ENCODE measurements at regions not wholly inside any gene's neighbourhood (a gene's known extent, or its start where the extent isn't known, plus 50 kb on each side); places are given as distances from the start of the nearest gene placed in this dataset.

DNA sequence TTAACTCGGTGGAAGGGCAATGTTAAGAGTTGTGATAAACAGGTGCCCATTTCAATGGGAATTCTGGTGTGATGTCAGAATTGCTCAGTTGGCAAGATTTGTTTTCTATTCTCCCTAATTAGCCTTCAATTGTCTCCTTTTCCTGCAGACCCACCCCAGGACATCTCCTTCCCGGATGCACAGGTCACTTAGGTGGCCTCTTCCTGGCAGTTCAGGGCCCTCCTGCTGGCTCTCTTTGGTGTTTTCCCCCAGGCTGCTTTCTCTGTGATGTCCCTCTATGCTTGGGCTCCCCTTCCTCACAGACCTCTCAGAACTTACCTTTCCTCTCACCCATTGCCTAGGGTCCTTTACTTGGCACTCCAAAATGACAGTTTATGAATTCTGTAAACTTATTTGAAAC, 126.3 kb downstream of the GPAT3 start:
- H3K36me3 ChIP-seq: no peaks in the 10 kb centered on the region
- TF ChIP-seq, protein P1, sequence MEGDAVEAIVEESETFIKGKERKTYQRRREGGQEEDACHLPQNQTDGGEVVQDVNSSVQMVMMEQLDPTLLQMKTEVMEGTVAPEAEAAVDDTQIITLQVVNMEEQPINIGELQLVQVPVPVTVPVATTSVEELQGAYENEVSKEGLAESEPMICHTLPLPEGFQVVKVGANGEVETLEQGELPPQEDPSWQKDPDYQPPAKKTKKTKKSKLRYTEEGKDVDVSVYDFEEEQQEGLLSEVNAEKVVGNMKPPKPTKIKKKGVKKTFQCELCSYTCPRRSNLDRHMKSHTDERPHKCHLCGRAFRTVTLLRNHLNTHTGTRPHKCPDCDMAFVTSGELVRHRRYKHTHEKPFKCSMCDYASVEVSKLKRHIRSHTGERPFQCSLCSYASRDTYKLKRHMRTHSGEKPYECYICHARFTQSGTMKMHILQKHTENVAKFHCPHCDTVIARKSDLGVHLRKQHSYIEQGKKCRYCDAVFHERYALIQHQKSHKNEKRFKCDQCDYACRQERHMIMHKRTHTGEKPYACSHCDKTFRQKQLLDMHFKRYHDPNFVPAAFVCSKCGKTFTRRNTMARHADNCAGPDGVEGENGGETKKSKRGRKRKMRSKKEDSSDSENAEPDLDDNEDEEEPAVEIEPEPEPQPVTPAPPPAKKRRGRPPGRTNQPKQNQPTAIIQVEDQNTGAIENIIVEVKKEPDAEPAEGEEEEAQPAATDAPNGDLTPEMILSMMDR (IDR thresholded peaks at IDR 0.05): no peak
- no peak for TF ChIP-seq POLR2AphosphoS5 (IDR thresholded peaks at IDR 0.05)
- no peak for TF ChIP-seq POLR2A (IDR thresholded peaks at IDR 0.05; ENCODE audit: low read depth)
- no peak for TF ChIP-seq EP300 (IDR thresholded peaks at IDR 0.05)
- H3K4me1 ChIP-seq: peaks cover 0 to 11% (median 0%) of the 10 kb centered on the region in 4 donors
- H3K27ac ChIP-seq (replicated peaks in 1 of 4): no peak overlapping the region
- no peaks in the 10 kb centered on the region for H3K27me3 ChIP-seq
- 75% methylated on average over 2 of the region's 2 CpGs for WGBS
- intact Hi-C loops (cut with DNase I): no loop called here
- no peak overlapping the region for H3K4me3 ChIP-seq
- H3K9me3 ChIP-seq: no peaks in the 10 kb centered on the region
- no peak for DNase-seq (ENCODE audit: extremely low spot score)

DNA sequence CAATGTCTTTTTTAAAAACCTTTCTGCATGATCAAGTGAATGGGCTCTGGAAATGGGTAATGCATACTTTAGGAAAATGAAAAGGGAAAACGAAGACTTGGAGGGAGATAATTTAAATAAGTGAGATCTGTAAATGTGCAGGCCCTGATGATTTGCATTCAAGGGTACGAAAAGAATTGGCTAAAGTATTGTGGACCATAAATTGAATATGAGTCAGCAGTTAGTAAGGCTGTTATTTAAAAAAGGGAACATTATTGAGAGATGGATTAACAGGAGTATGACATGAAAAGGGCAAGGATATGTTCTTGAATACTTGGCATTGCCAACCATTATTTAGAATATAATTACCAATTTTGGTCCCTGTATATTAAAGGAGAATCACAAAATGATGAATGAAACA, 125.5 kb downstream of the GPAT3 start:
- intact Hi-C loops (cut with DNase I): no loop called here

DNA sequence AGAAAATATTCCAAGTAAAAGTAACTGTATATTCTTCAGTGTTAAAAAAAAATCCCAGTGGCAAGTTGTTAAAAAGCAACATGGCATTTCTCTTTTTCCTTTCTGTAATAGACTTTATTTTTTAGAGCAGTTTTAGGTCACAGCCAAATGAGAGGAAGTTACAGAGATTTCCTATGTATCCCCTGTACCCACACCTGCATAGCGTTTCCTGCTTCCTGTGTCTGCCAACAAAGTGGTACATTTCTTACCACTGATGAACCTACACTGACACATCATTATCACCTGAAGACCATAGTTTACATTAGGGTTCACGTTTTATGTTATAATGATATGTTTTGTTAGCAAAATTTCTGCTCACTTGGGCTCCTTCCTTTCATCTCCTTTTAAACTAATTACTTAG, 124.7 kb downstream of the GPAT3 start:
- H3K4me1 ChIP-seq: peaks cover 0 to 11% (median 0%) of the 10 kb centered on the region in 4 donors
- H3K27ac ChIP-seq (replicated peaks in 1 of 4): no peak overlapping the region
- TF ChIP-seq POLR2AphosphoS5 (IDR thresholded peaks at IDR 0.05) (no peak), EP300 (IDR thresholded peaks at IDR 0.05) (no peak), POLR2A (IDR thresholded peaks at IDR 0.05; ENCODE audit: low read depth) (no peak)
- TF ChIP-seq, protein P1 (IDR thresholded peaks at IDR 0.05): no peak
- no peak for DNase-seq (ENCODE audit: extremely low spot score)
- H3K9me3 ChIP-seq: no peaks in the 10 kb centered on the region
- H3K36me3 ChIP-seq: no peaks in the 10 kb centered on the region
- 61% methylated on average over 2 of the region's 2 CpGs for WGBS
- H3K4me3 ChIP-seq: no peak overlapping the region
- H3K27me3 ChIP-seq: no peaks in the 10 kb centered on the region
- intact Hi-C loops (cut with DNase I): no loop called here

More for the DNA sequence above, 125.5 kb downstream of the GPAT3 start:
- H3K9me3 ChIP-seq: no peaks in the 10 kb centered on the region
- H3K27ac ChIP-seq (replicated peaks in 1 of 4): no peak overlapping the region
- 82% methylated on average over 2 of the region's 2 CpGs for WGBS
- H3K27me3 ChIP-seq: no peaks in the 10 kb centered on the region
- H3K36me3 ChIP-seq: no peaks in the 10 kb centered on the region
- TF ChIP-seq, protein P1 (IDR thresholded peaks at IDR 0.05): no peak
- TF ChIP-seq POLR2A (IDR thresholded peaks at IDR 0.05; ENCODE audit: low read depth) (no peak), POLR2AphosphoS5 (IDR thresholded peaks at IDR 0.05) (no peak), EP300 (IDR thresholded peaks at IDR 0.05) (no peak)
- H3K4me3 ChIP-seq: no peak overlapping the region
- H3K4me1 ChIP-seq: peaks cover 0 to 11% (median 0%) of the 10 kb centered on the region in 4 donors
- no peak for DNase-seq (ENCODE audit: extremely low spot score)

DNA sequence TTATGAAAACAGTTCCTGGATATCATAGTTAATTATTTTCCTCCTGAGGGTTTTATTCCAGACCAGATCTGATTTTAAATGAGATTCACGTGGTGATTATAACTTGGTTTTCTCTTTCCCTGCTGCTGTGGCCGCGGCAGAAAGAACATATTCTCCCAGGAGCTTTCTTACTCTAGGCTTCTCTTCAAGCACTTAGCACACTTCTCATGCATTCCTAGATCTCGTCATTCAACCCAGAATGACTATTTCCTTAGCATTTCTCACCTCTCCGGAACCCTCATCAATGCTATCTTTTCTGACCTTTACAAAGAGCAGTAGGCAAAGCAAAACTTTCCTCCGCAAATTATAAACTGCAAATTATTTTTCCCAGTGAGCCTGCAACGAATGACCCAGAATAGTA, 122.9 kb downstream of the GPAT3 start:
- DNase-seq (ENCODE audit: extremely low spot score): no peak
- no peaks in the 10 kb centered on the region for H3K27me3 ChIP-seq
- 38% methylated on average over 6 of the region's 7 CpGs for WGBS
- no peaks in the 10 kb centered on the region for H3K9me3 ChIP-seq
- intact Hi-C loops (cut with DNase I): no loop called here
- no peak for TF ChIP-seq POLR2AphosphoS5 (IDR thresholded peaks at IDR 0.05)
- peaks cover 0 to 11% (median 0%) of the 10 kb centered on the region in 4 donors for H3K4me1 ChIP-seq
- no peak overlapping the region for H3K4me3 ChIP-seq
- no peaks in the 10 kb centered on the region for H3K36me3 ChIP-seq
- H3K27ac ChIP-seq (replicated peaks in 1 of 4): no peak overlapping the region

DNA sequence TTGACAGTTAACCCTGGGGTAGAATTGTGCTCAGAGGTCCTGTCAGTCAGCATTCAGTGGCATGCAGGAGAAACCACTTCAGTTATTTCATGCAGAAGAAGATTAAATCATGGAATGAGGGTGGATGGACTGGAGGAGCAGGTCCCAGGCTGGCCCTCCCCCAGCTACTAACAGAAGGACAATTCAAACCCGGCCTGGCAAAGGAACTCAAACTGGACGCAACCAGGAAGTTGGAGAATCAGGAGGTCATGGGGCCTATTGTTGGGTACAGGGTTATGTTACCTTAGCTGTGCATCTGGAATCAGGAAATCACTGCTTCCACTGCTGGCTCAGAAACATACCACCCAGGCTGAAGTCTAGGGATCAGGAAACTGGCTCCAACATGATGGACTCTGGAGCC, 121.4 kb downstream of the GPAT3 start:
- Histone ChIP-seq H3K9me3 (no peaks in the 10 kb centered on the region), H3K27ac (replicated peaks in 1 of 4) (no peak overlapping the region), H3K27me3 (no peaks in the 10 kb centered on the region), H3K36me3 (no peaks in the 10 kb centered on the region), H3K4me1 (peaks cover 0 to 11% (median 0%) of the 10 kb centered on the region in 4 donors), H3K4me3 (no peak overlapping the region)
- no peak for DNase-seq (ENCODE audit: extremely low spot score)
- intact Hi-C loops (cut with DNase I): no loop called here
- 0% methylated on average over 2 of the region's 2 CpGs for WGBS
- TF ChIP-seq, protein P1 (IDR thresholded peaks at IDR 0.05): no peak
- TF ChIP-seq POLR2A (IDR thresholded peaks at IDR 0.05; ENCODE audit: low read depth) (no peak), POLR2AphosphoS5 (IDR thresholded peaks at IDR 0.05) (no peak), EP300 (IDR thresholded peaks at IDR 0.05) (no peak)

Small RNA genes lying in the stretch of these regions (small RNA-seq; reads per million reads assigned to genes)
- gene RNU6-774P: 0 reads per million in 3 donors
